Peyer's patch (tissue), 4 donors: ENCODE measurements at regions not wholly inside any gene's neighbourhood (a gene's known extent, or its start where the extent isn't known, plus 50 kb on each side); places are given as distances from the start of the nearest gene placed in this dataset.

ENCODE experiments used
- DNase-seq, 3 donors: peaks; one replicate each; pipeline ENCODE4 v3.0.0-alpha.2; 2017 to 2019
- H3K27ac ChIP-seq, 4 donors: fragments of 200-600 bp; sonication (generic); one replicate each; pipeline ENCODE4 v1.5.1; 2016 to 2019
- H3K27me3 ChIP-seq, 2 donors: fragments of 200-600 bp; sonication (generic); one replicate each; pipeline ENCODE4 v1.5.1; 2019
- H3K36me3 ChIP-seq, 3 donors: fragments of 200-600 bp; sonication (generic); one replicate each; pipeline ENCODE4 v1.5.1; 2016 to 2019
- H3K4me1 ChIP-seq, 4 donors: fragments of 200-600 bp; sonication (generic); one replicate each; pipeline ENCODE4 v1.5.1; 2016 to 2019
- H3K4me3 ChIP-seq, 4 donors: fragments of 200-600 bp; sonication (generic); 1 replicate in 3 of 4; 2 replicates in 1 of 4; pipeline ENCODE4 v1.5.1; 2016 to 2019; ENCODE audit warnings: mild to moderate bottlenecking in 1 of 4
- H3K9me3 ChIP-seq, 4 donors: fragments of 200-600 bp; sonication (generic); one replicate each; pipeline ENCODE4 v1.5.1; 2016 to 2019; ENCODE audit warnings: mild to moderate bottlenecking in 1 of 4
- CTCF ChIP-seq, 6 experiments: fragments of 450-650 bp in 4 of 6; fragments of 200-600 bp in 2 of 6; sonication (generic) in 1 of 6; IDR thresholded peaks; one replicate each; pipeline ENCODE4 v1.5.1; 2017 to 2019; ENCODE audit warnings: antibody characterized with exemption in 6 of 6, mild to moderate bottlenecking in 3 of 6, moderate library complexity in 1 of 6
- POLR2A ChIP-seq, 2 donors: fragments of 450-650 bp; IDR thresholded peaks; one replicate each; pipeline ENCODE4 v1.5.1; 2017; ENCODE audit warnings: antibody characterized with exemption in 2 of 2, mild to moderate bottlenecking in 2 of 2, moderate library complexity in 2 of 2

GRCh38 chr13:90156390-90156789, 1191.1 kb upstream of the MIR17HG start:
- Histone ChIP-seq H3K36me3 (no peaks in the 10 kb centered on the region), H3K27me3 (no peaks in the 10 kb centered on the region), H3K27ac (no peak overlapping the region), H3K4me1 (no peaks in the 10 kb centered on the region), H3K9me3 (no peaks in the 10 kb centered on the region), H3K4me3 (no peak overlapping the region)
- TF ChIP-seq POLR2A (IDR thresholded peaks at IDR 0.05) (no peak), CTCF (IDR thresholded peaks at IDR 0.05) (no peak)
- no peak for DNase-seq

GRCh38 chr13:90168953-90169352, 1178.5 kb upstream of the MIR17HG start:
- no peak overlapping the region for H3K27ac ChIP-seq

GRCh38 chr13:90170208-90170607, 1177.3 kb upstream of the MIR17HG start:
- Histone ChIP-seq H3K4me3 (no peak overlapping the region), H3K4me1 (no peaks in the 10 kb centered on the region), H3K27ac (no peak overlapping the region), H3K9me3 (no peaks in the 10 kb centered on the region), H3K27me3 (no peaks in the 10 kb centered on the region), H3K36me3 (no peaks in the 10 kb centered on the region)
- no peak for DNase-seq
- TF ChIP-seq CTCF (IDR thresholded peaks at IDR 0.05): no peak
- TF ChIP-seq POLR2A (IDR thresholded peaks at IDR 0.05): no peak

More at GRCh38 chr13:90168953-90169352, 1178.5 kb upstream of the MIR17HG start:
- Histone ChIP-seq H3K4me1 (no peaks in the 10 kb centered on the region), H3K4me3 (no peak overlapping the region), H3K27me3 (no peaks in the 10 kb centered on the region), H3K9me3 (no peaks in the 10 kb centered on the region), H3K36me3 (no peaks in the 10 kb centered on the region)
- TF ChIP-seq CTCF (IDR thresholded peaks at IDR 0.05) (no peak), POLR2A (IDR thresholded peaks at IDR 0.05) (no peak)
- DNase-seq: no peak

GRCh38 chr13:90171649-90172048, 1175.8 kb upstream of the MIR17HG start:
- H3K9me3 ChIP-seq: no peaks in the 10 kb centered on the region
- H3K27me3 ChIP-seq: no peaks in the 10 kb centered on the region
- DNase-seq: no peak
- TF ChIP-seq POLR2A (IDR thresholded peaks at IDR 0.05) (no peak), CTCF (IDR thresholded peaks at IDR 0.05) (no peak)
- H3K36me3 ChIP-seq: no peaks in the 10 kb centered on the region
- H3K27ac ChIP-seq: no peak overlapping the region
- H3K4me3 ChIP-seq: no peak overlapping the region
- H3K4me1 ChIP-seq: no peaks in the 10 kb centered on the region

- TF ChIP-seq POLR2A (IDR thresholded peaks at IDR 0.05): no peak
- Histone ChIP-seq H3K4me1 (no peaks in the 10 kb centered on the region), H3K9me3 (no peaks in the 10 kb centered on the region), H3K4me3 (no peak overlapping the region), H3K27ac (no peak overlapping the region), H3K27me3 (no peaks in the 10 kb centered on the region), H3K36me3 (no peaks in the 10 kb centered on the region)
- no peak for DNase-seq
Observed at GRCh38 chr13:90177512-90177911, 1170.0 kb upstream of the MIR17HG start.

GRCh38 chr13:90184355-90184754, 1163.1 kb upstream of the MIR17HG start:
- TF ChIP-seq CTCF (IDR thresholded peaks at IDR 0.05) (no peak), POLR2A (IDR thresholded peaks at IDR 0.05) (no peak)
- no peaks in the 10 kb centered on the region for H3K36me3 ChIP-seq

More at GRCh38 chr13:90184355-90184754, 1163.1 kb upstream of the MIR17HG start:
- H3K27me3 ChIP-seq: no peaks in the 10 kb centered on the region
- H3K4me1 ChIP-seq: peaks cover 0 to 5% (median 0%) of the 10 kb centered on the region in 4 donors
- no peak for DNase-seq
- H3K9me3 ChIP-seq: no peaks in the 10 kb centered on the region
- no peak overlapping the region for H3K4me3 ChIP-seq
- H3K27ac ChIP-seq: no peak overlapping the region
